ENCODE measurements at regions not wholly inside any gene's neighbourhood (a gene's known extent, or its start where the extent isn't known, plus 50 kb on each side); places are given as distances from the start of the nearest gene placed in this dataset.

GRCh38 chr10:83682414-83682813 lies 456.9 kb upstream of the GHITM start:
- 86% methylated on average over 2 of the region's 2 CpGs; no CpG with 5 or more reads in 1 of the 2 experiments for WGBS, 2 experiments (ENCODE audit: extremely low coverage in 1 of 2, insufficient coverage in 1 of 2, insufficient read length in 1 of 2, insufficient replicate concordance in 2 of 2, low coverage in 1 of 2, low lambda C conversion rate in 2 of 2, missing lambda C conversion rate in 1 of 2)
- POLR2A ChIA-PET (ENCODE audit: partially characterized antibody) = no interaction called here
- CTCF ChIA-PET (ENCODE audit: partially characterized antibody) = interaction anchor here (0.5 to 1.4 kb wide), 4 partner anchors 9 to 414 kb away, joined by 3 to 4 read pairs (median 3); no protein-coding TSS in a partner anchor
- Histone ChIP-seq H2BK12ac (ENCODE audit: low read depth, low read length) (no peak overlapping the region), H3K18ac (ENCODE audit: extremely low read depth, low read length) (no peak overlapping the region), H3K27ac (ENCODE audit: low read depth, low read length) (no peak overlapping the region), H3K23ac (ENCODE audit: insufficient read length) (no peak overlapping the region), H2AK5ac (ENCODE audit: low read depth, low read length) (no peak overlapping the region), H3K23me2 (ENCODE audit: low read depth, low read length) (no peaks in the 10 kb centered on the region), H2AFZ (ENCODE audit: low read length) (no peak overlapping the region), H2BK15ac (ENCODE audit: low read length) (no peak overlapping the region), H3K79me2 (ENCODE audit: control insufficient read depth in 1 of 2, insufficient read depth in 2 of 2, low read length in 2 of 2) (no peaks in the 10 kb centered on the region), H4K91ac (replicated peaks; ENCODE audit: insufficient read length, low read length) (no peak overlapping the region), H3K56ac (replicated peaks; ENCODE audit: insufficient read length, low read depth, low read length) (no peak overlapping the region), H4K5ac (ENCODE audit: insufficient read length, low read depth, low read length) (no peak overlapping the region), H3K4me1 (replicated peaks in 1 of 4; ENCODE audit: control insufficient read depth in 3 of 4, insufficient read depth in 4 of 4, low read length in 3 of 4) (peaks cover 0 to 3% (median 1%) of the 10 kb centered on the region in 4 experiments; a peak in 1 of 7 replicates), H2BK20ac (ENCODE audit: low read length) (no peak overlapping the region), H2BK120ac (replicated peaks; ENCODE audit: low read depth, low read length) (no peak overlapping the region), H2BK5ac (ENCODE audit: low read depth, low read length) (no peak overlapping the region), H3K4me2 (ENCODE audit: insufficient read depth in 1 of 2, low read depth in 2 of 2, low read length in 2 of 2) (no peak overlapping the region), H4K20me1 (replicated peaks in 1 of 2; ENCODE audit: control insufficient read depth in 1 of 2, insufficient read depth in 2 of 2, low read length in 2 of 2) (no peaks in the 10 kb centered on the region), H3K14ac (ENCODE audit: insufficient read length) (no peak overlapping the region), H3K9ac (replicated peaks in 1 of 4; ENCODE audit: extremely low read depth in 1 of 4, low read depth in 3 of 4, low read length in 3 of 4) (no peak overlapping the region), H3K27me3 (replicated peaks in 1 of 4; ENCODE audit: control insufficient read depth in 3 of 4, extremely low read depth in 1 of 4, insufficient read depth in 3 of 4, low read length in 3 of 4) (no peaks in the 10 kb centered on the region), H3K36me3 (ENCODE audit: control insufficient read depth in 2 of 4, insufficient read depth in 4 of 4, low read length in 3 of 4) (no peaks in the 10 kb centered on the region), H3K9me3 (ENCODE audit: insufficient read depth in 2 of 2, low read depth in 1 of 2, low read length in 1 of 2) (no peaks in the 10 kb centered on the region), H3K4ac (replicated peaks; ENCODE audit: insufficient read length, low read depth, low read length) (no peak overlapping the region), H3K4me3 (ENCODE audit: extremely low read depth in 1 of 4, insufficient read depth in 2 of 4, low read depth in 3 of 4, low read length in 4 of 4) (no peak overlapping the region), H3K79me1 (ENCODE audit: low read depth, low read length) (no peaks in the 10 kb centered on the region), H4K8ac (ENCODE audit: extremely low read depth, insufficient read depth, low read length) (no peak overlapping the region)
- DNase-seq (ENCODE audit: low read depth in 1 of 2, low spot score in 2 of 2) = no peak
- no peak for FAIRE-seq
- TF ChIP-seq KDM4A (IDR thresholded peaks at IDR 0.05; ENCODE audit: low read depth, low read length, severe bottlenecking) (no peak), CEBPB (IDR thresholded peaks at IDR 0.05; ENCODE audit: low read depth, low read length) (no peak), ZNF274 (IDR thresholded peaks at IDR 0.05; ENCODE audit: borderline replicate concordance, extremely low read depth, low read length) (no peak), ASH2L (IDR thresholded peaks at IDR 0.05; ENCODE audit: low read length) (no peak), SUZ12 (IDR thresholded peaks at IDR 0.05; ENCODE audit: low read length) (no peak), SIRT6 (IDR thresholded peaks at IDR 0.05; ENCODE audit: low read length) (no peak), ATF3 (IDR thresholded peaks at IDR 0.05; ENCODE audit: insufficient read depth, low read depth, low read length) (no peak), POLR2AphosphoS5 (IDR thresholded peaks at IDR 0.05; ENCODE audit: low read depth, low read length) (no peak), SP2 (IDR thresholded peaks at IDR 0.05; ENCODE audit: low read length) (no peak), POU5F1 (IDR thresholded peaks at IDR 0.05; ENCODE audit: low read depth, low read length) (no peak), CBX5 (IDR thresholded peaks at IDR 0.05; ENCODE audit: low read depth, low read length) (no peak)
